ENCODE measurements at regions not wholly inside any gene's neighbourhood (a gene's known extent, or its start where the extent isn't known, plus 50 kb on each side); places are given as distances from the start of the nearest gene placed in this dataset.
A peak's percentile ranks its signal among the peaks of the same experiment; 100 is the strongest.
"Not testable (repeated sequence)": the region's sequence is repeated elsewhere in the genome, so short reads cannot be mapped to it uniquely, and the experiment has no call there.

DNA sequence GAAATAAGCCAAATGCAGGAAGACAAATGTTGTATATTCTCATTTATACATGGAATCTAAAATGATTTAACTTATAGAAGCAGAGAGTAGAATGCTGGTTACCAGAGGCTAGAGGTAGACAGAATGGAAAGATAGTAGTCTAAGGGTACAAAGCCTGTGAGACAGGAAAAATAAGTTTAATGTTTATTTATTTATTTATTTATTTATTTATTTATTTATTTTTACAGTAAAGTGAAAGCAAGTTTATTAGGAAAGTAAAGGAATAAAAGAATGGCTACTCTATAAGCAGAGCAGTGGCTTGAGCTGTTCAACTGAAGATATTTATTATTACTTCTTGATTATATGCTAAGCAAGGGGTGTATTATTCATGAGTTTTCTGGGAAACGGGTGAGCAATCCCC lies 203.2 kb downstream of the LAS1L start:
- H3K27ac ChIP-seq: no peak overlapping the region
- WGBS, 10 experiments: 33 to 100% methylated on average over 1 of the region's 1 CpG; no CpG with 5 or more reads in 8 of the 10 experiments
- no peak for ATAC-seq (replicated peaks in 6 of 8)
- no peak overlapping the region for H3K4me3 ChIP-seq
- H3K4me1 ChIP-seq (replicated peaks in 1 of 2): no peaks in the 10 kb centered on the region
- in situ Hi-C loops (cut with MboI; ENCODE audit: low pct_unique_long_range_greater_than_20kb in 2 of 9, low sequenced_read_pairs in 9 of 9, unreplicated experiment in 9 of 9): no loop called here

DNA sequence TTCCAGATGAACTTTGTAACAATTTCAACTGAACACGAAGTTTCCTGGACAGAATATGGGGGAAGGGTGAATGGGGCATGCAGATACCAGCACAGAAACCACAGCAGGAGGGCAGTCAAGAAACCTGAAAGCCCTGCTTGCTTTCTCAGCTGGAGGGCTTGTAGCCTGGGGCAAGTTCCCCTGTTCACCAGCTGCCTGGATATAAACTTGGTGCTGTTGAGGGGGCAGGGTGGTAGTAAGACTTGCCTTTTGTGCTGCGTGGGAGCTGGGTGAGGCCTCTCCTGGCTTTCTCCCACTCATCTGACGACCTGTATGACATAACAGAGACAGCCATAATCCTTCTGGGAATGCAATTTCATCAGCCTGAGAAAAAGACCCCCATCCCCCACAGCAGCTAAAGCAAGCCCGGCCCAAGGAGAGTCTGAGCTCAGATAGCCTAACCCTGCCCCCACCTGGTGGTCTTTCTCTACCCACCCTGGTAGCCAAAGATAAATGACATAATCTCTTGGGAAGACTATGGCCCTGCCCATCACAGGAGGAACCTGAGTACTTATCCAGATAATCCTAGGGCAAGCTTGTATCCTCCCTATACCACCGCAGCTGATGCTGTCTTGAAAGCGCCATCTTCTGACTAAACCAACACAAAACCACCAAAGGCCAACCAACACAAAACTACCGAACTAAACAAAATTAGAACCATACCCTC lies 234.3 kb downstream of the LAS1L start:
- in situ Hi-C loops (cut with MboI; ENCODE audit: low pct_unique_long_range_greater_than_20kb in 2 of 9, low sequenced_read_pairs in 9 of 9, unreplicated experiment in 9 of 9): no loop called here
- no peak overlapping the region for H3K27ac ChIP-seq
- no peak for ATAC-seq (replicated peaks in 6 of 8)
- H3K4me3 ChIP-seq: no peak overlapping the region
- WGBS, 10 experiments: 50 to 83% (median 56%) methylated on average over 1 to 6 of the region's 7 CpGs; no CpG with 5 or more reads in 7 of the 10 experiments
- H3K4me1 ChIP-seq (replicated peaks in 1 of 2): no peaks in the 10 kb centered on the region

DNA sequence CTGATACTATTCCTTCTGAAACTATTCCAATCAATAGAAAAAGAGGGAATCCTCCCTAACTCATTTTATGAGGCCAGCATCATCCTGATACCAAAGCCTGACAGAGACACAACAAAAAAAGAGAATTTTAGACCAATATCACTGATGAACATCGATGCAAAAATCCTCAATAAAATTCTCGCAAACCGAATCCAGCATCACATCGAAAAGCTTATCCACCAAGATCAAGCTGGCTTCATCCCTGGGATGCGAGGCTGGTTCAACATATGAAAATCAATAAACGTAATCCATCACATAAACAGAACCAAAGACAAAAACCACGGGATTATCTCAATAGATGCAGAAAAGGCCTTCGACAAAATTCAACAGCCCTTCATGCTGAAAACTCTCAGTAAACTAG lies 251.7 kb downstream of the LAS1L start:
- H3K27ac ChIP-seq; in situ Hi-C loops (cut with MboI; ENCODE audit: low pct_unique_long_range_greater_than_20kb in 2 of 9, low sequenced_read_pairs in 9 of 9, unreplicated experiment in 9 of 9); ATAC-seq (replicated peaks in 6 of 8); H3K4me1 ChIP-seq (replicated peaks in 1 of 2); H3K4me3 ChIP-seq: not testable (repeated sequence)
- 28 to 100% methylated on average over 1 to 5 of the region's 8 CpGs; no CpG with 5 or more reads in 8 of the 10 experiments for WGBS, 10 experiments

DNA sequence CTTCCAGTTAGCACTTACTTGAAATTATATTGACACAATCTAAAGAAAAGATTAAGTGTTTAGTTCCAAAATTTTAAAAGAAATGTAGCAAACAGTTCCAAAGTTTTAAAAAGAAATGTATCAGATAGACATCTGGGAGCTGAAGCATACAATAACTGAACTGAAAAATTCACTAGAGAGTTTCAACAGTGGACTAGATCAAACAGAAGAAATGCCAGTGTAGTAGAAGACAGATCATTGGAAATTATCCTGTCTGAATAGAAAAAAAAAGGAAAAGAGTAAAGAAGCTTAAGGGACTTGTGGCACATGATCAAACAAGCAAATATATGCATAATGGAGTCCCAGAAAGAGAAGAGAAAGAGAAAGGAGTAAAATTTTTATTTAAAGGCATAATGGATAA lies 261.4 kb downstream of the LAS1L start:
- H3K4me3 ChIP-seq: no peak overlapping the region
- no peak overlapping the region for H3K27ac ChIP-seq
- H3K4me1 ChIP-seq (replicated peaks in 1 of 2): no peaks in the 10 kb centered on the region
- in situ Hi-C loops (cut with MboI; ENCODE audit: low pct_unique_long_range_greater_than_20kb in 2 of 9, low sequenced_read_pairs in 9 of 9, unreplicated experiment in 9 of 9): no loop called here
- no peak for ATAC-seq (replicated peaks in 6 of 8)

DNA sequence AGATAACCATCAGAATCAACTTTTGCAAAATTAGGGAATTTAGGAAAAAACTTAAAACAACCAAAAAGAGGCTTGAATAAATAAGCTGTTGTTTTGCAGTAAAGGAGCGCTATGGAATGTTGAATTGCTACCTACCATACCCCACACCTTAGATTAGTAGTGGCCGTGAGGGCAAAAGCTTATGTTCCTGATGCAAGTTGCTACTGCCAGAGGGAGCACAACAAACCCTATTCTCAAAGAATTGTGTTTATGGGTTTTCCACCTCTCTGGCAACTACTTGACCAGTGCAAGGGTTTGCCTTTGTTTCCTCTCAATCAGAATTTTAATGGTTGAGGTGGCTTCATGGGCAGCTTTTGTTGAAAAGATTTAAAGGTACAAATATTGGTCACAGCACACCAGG lies 268.1 kb downstream of the LAS1L start:
- Histone ChIP-seq H3K27ac (no peak overlapping the region), H3K4me3 (no peak overlapping the region), H3K4me1 (replicated peaks in 1 of 2) (no peaks in the 10 kb centered on the region)
- in situ Hi-C loops (cut with MboI; ENCODE audit: low pct_unique_long_range_greater_than_20kb in 2 of 9, low sequenced_read_pairs in 9 of 9, unreplicated experiment in 9 of 9): no loop called here
- WGBS, 10 experiments: 31 to 100% (median 47%) methylated on average over 1 to 2 of the region's 2 CpGs; no CpG with 5 or more reads in 7 of the 10 experiments
- no peak for ATAC-seq (replicated peaks in 6 of 8)

DNA sequence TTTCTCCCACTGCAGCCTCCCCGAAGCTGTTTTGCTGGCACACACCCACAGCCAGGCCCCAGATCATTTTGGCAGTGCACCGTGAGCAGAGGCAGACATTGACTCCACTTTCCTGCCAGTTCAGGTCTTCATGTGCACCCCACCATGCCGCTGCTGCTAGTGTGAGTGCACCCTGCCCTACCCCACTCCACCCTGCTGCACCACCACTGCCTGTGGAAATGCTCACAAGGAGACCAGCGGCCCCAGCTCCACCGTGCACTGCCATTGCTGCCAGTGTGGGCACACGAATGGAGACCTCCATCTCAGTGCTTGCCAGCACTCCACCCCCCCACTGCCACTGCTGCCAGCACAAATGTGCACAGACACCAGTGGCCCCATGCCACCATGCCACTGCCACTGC lies 277.6 kb upstream of the ZC4H2 start:
- H3K27ac ChIP-seq: no peak overlapping the region
- no peak for ATAC-seq (replicated peaks in 6 of 8)
- no peaks in the 10 kb centered on the region for H3K4me1 ChIP-seq (replicated peaks in 1 of 2)
- in situ Hi-C loops (cut with MboI; ENCODE audit: low pct_unique_long_range_greater_than_20kb in 2 of 9, low sequenced_read_pairs in 9 of 9, unreplicated experiment in 9 of 9): no loop called here
- 100% methylated on average over 2 of the region's 6 CpGs; no CpG with 5 or more reads in 9 of the 10 experiments for WGBS, 10 experiments
- no peak overlapping the region for H3K4me3 ChIP-seq

DNA sequence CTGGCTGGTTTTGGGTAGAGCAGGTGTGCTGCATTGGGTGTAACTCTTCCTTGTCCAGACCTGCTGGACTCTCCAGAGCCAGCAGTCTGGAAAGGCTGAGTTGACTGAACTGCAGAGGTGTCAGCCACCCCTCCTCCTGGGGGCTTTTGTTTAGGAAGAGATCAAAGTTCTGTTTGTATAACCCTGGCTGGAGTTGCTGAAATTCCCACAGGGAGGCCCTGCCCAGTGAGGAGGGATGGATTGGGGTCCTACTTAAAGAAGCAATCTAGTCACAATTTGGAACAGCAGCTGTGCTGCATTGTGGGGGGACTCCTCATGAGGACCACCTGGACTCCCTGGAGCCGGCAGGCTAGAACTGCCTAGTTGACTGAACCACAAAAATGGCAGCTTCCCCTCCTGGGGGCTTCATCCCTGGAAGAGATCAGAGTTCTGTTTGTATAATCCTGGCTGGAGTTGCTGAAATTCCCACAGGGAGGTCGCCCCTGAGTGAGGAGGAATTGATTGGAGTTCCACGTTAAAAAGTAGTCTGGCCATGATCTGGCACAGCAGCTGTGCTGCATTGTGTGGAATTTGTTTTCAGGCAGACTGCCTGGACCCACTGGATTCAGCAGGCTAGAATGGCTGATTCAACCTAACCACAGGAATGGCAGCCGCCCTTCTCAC lies 264.9 kb upstream of the ZC4H2 start:
- Histone ChIP-seq H3K4me3 (no peak overlapping the region), H3K27ac (no peak overlapping the region), H3K4me1 (replicated peaks in 1 of 2) (no peaks in the 10 kb centered on the region)
- in situ Hi-C loops (cut with MboI; ENCODE audit: low pct_unique_long_range_greater_than_20kb in 2 of 9, low sequenced_read_pairs in 9 of 9, unreplicated experiment in 9 of 9): no loop called here
- WGBS, 10 experiments: 48% methylated on average over 2 of the region's 4 CpGs; no CpG with 5 or more reads in 9 of the 10 experiments
- no peak for ATAC-seq (replicated peaks in 6 of 8)

DNA sequence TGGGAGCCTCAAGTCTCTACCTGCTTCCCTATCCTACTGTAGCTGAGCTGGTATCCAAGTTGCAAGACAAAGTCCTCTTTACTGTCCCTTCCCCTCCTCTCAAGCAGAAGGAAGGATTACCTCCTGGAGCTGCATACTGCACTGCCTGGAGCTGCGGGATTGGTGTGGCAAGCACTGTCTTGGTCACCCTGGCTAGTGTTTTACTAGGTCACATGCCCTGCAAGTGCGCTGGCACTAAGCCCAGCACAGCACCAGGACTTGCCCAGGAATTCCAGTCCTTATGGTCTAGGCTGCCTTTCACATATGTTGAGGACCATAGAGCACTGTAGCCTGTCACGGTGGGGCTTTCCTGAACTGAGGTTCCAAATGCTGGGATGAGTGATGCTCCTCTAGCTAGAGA lies 227.3 kb upstream of the ZC4H2 start:
- H3K27ac ChIP-seq: no peak overlapping the region
- WGBS, 10 experiments: 50 to 100% methylated on average over 1 of the region's 3 CpGs; no CpG with 5 or more reads in 8 of the 10 experiments
- H3K4me1 ChIP-seq (replicated peaks in 1 of 2): no peaks in the 10 kb centered on the region
- no peak overlapping the region for H3K4me3 ChIP-seq
- no peak for ATAC-seq (replicated peaks in 6 of 8)
- in situ Hi-C loops (cut with MboI; ENCODE audit: low pct_unique_long_range_greater_than_20kb in 2 of 9, low sequenced_read_pairs in 9 of 9, unreplicated experiment in 9 of 9): no loop called here

DNA sequence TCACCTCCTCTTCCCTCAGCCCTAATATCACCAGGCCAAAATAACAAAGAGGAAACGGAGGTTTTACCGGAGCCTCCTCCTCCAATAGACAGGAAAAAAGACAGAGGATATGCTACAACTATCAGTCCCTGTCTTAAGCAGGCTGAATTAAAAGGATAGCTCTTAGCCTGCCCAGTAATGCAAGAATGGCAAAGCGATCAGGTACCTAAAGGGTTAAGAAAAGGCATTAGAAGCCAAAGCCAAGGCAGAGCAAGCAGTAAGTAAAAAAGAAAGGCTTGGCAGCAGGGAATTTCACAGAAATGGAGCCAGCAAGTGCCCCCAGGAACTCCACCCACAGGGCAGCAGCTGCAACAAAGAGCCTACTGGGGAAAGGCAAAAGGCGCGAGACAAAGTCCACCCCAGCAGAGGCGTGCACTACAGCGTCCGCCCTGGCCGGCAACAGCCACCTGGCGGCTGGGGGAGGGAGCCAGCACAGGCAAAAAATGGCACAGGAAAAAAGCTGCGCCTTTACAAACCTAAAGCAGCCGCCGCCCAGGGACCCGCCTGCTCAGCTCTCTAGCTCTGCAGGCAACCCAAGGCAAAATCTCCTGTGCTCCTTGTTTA lies 220.6 kb upstream of the ZC4H2 start:
- ATAC-seq (replicated peaks in 6 of 8): peak in 7 of 8 experiments; percentile 25 to 71 (median 44)
- H3K27ac ChIP-seq: no peak overlapping the region
- H3K4me1 ChIP-seq (replicated peaks in 1 of 2): no peaks in the 10 kb centered on the region
- in situ Hi-C loops (cut with MboI; ENCODE audit: low pct_unique_long_range_greater_than_20kb in 2 of 9, low sequenced_read_pairs in 9 of 9, unreplicated experiment in 9 of 9): no loop called here
- WGBS, 10 experiments: 0 to 50% (median 16%) methylated on average over 1 to 7 of the region's 14 CpGs; no CpG with 5 or more reads in 6 of the 10 experiments
- peak overlapping the region in 1 of 5 donors; percentile 6 for H3K4me3 ChIP-seq

DNA sequence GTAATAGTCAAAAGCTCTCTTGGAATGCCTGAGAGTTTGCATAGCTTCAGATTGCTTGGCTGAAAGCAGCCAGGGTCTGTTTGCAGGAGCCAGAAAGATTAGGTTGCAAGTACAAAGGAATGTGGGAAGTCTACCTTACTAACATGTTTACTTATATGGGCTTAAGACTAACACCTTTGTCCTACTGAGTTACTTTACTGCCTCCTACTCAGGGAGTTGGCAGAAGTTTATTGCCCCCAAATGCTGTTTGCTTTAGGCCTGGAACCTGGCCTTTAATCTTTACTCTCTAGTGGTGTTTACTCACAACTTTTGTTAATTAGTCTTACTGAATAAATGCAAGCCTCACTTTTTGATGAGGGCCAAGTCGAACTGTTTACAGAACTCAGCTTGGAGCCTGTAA lies 219.4 kb upstream of the ZC4H2 start:
- ATAC-seq (replicated peaks in 6 of 8): no peak
- in situ Hi-C loops (cut with MboI; ENCODE audit: low pct_unique_long_range_greater_than_20kb in 2 of 9, low sequenced_read_pairs in 9 of 9, unreplicated experiment in 9 of 9): no loop called here

DNA sequence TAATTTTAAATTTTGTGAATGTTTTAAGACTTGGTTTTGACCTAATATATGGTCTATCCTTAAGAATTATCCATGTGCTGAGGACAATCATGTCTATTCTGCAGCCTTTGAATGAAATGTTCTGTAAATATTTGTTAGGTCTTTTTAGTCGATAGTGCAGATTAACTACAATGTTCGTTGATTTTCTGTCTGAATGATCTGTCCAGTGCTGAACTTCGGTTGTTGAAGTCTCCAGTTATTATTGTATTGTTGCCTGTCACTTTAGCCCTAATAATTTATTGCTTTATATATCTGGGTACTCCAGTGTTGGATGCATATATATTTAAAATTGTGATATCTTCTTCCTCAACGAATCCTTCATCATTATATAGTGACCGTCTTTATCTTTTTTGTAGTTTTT lies 218.3 kb upstream of the ZC4H2 start:
- no peak overlapping the region for H3K4me3 ChIP-seq
- in situ Hi-C loops (cut with MboI; ENCODE audit: low pct_unique_long_range_greater_than_20kb in 2 of 9, low sequenced_read_pairs in 9 of 9, unreplicated experiment in 9 of 9): no loop called here
- ATAC-seq (replicated peaks in 6 of 8): no peak
- H3K27ac ChIP-seq: no peak overlapping the region
- WGBS, 10 experiments: 0 to 93% (median 45%) methylated on average over 2 to 5 of the region's 5 CpGs; no CpG with 5 or more reads in 3 of the 10 experiments
- H3K4me1 ChIP-seq (replicated peaks in 1 of 2): no peaks in the 10 kb centered on the region

More for the DNA sequence above, 219.4 kb upstream of the ZC4H2 start:
- no peak overlapping the region for H3K27ac ChIP-seq
- H3K4me3 ChIP-seq: no peak overlapping the region
- H3K4me1 ChIP-seq (replicated peaks in 1 of 2): no peaks in the 10 kb centered on the region
- WGBS, 10 experiments: no CpG with 5 or more reads among the region's 1 CpG

DNA sequence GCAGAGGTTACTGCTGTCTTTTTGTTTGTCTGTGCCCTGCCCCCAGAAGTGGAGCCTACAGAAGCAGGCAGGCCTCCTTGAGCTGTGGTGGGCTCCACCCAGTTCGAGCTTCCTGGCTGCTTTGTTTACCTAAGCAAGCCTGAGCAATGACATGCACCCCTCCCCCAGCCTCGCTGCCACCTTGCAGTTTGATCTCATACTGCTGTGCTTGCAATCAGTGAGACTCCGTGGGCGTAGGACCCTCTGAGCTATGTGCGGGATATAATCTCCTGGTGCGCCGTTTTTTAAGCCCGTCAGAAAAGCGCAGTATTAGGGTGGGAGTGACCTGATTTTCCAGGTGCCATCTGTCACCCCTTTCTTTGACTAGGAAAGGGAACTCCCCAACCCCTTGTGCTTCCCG lies 187.1 kb upstream of the ZC4H2 start:
- H3K4me3 ChIP-seq; H3K4me1 ChIP-seq (replicated peaks in 1 of 2); H3K27ac ChIP-seq; ATAC-seq (replicated peaks in 6 of 8); in situ Hi-C loops (cut with MboI; ENCODE audit: low pct_unique_long_range_greater_than_20kb in 2 of 9, low sequenced_read_pairs in 9 of 9, unreplicated experiment in 9 of 9): not testable (repeated sequence)
- 80% methylated on average over 1 of the region's 10 CpGs; no CpG with 5 or more reads in 9 of the 10 experiments for WGBS, 10 experiments

DNA sequence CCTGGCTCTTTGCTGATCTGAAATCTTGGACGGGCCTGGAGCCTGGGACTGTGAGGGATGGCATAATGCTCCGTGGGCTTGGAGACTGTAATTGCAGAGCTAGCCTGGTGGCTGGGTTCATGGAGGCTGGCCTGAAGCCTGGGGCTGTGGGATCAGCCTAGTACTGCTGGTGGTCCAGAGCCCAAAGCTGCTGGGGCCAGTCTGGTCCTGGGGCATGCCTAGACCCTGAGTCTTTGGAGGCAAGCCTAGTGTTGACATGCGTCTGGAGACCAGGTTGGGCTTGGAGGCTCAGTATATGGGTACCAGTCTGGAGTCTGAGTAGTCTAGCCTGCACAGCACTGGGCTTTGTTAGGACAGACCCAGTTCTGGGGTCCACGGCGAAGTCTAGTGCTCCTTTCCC lies 172.0 kb upstream of the ZC4H2 start:
- in situ Hi-C loops (cut with MboI; ENCODE audit: low pct_unique_long_range_greater_than_20kb in 2 of 9, low sequenced_read_pairs in 9 of 9, unreplicated experiment in 9 of 9): no loop called here
- no peak for ATAC-seq (replicated peaks in 6 of 8)
- WGBS, 10 experiments: 40 to 64% (median 44%) methylated on average over 2 to 3 of the region's 5 CpGs; no CpG with 5 or more reads in 7 of the 10 experiments

More for the DNA sequence above, 172.0 kb upstream of the ZC4H2 start:
- H3K27ac ChIP-seq: no peak overlapping the region
- no peak overlapping the region for H3K4me3 ChIP-seq
- no peaks in the 10 kb centered on the region for H3K4me1 ChIP-seq (replicated peaks in 1 of 2)
